GM21390 (cell line): ENCODE measurements at regions not wholly inside any gene's neighbourhood (a gene's known extent, or its start where the extent isn't known, plus 50 kb on each side); places are given as distances from the start of the nearest gene placed in this dataset.
"Not testable (repeated sequence)": the region's sequence is repeated elsewhere in the genome, so short reads cannot be mapped to it uniquely, and the experiment has no call there.

Experiments
- ATAC-seq: cut with Tn5 transposase; IDR thresholded peaks from one replicate; pipeline ENCODE4 v1.9.1; 2021; ENCODE audit not compliant: unreplicated experiment

DNA sequence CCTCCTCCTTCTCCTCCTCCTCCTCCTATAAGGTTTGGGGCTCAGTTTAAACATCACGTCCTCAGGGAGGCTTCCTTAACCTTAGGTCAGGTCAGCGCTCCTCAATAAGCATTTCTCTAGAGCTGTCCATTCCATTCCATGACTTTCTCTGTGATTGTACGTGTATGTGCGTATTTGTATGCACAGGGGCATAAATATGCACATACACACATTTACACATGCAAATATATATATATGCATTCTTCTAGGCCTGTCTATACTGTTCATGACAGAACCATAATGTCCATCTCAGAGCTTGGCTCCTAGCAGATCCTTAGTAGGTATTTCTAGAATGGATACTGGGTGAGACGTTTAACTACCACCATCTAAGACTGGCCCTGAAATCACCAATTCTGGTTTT is 258.6 kb downstream of the STIM2 start:
- no peak for ATAC-seq

DNA sequence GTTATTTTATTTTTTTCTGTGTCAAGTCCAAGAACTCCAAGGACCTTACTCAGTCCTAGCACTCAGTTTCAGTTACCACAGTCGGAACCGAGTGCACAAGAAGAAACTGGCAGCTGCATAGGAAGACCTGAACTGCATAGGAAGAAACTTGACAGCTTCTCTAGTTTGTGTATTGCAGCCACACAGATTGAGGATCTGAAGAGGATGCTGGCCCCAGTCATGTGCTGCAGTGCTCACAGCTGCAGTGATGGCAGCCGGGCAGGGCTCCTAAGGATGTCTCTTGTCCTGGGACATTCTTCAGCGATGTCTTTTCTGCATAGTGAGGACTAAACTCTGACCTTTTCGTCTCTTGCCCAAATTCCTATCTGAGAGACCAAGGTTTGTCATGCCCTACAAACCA is 261.2 kb downstream of the STIM2 start:
- no peak for ATAC-seq

DNA sequence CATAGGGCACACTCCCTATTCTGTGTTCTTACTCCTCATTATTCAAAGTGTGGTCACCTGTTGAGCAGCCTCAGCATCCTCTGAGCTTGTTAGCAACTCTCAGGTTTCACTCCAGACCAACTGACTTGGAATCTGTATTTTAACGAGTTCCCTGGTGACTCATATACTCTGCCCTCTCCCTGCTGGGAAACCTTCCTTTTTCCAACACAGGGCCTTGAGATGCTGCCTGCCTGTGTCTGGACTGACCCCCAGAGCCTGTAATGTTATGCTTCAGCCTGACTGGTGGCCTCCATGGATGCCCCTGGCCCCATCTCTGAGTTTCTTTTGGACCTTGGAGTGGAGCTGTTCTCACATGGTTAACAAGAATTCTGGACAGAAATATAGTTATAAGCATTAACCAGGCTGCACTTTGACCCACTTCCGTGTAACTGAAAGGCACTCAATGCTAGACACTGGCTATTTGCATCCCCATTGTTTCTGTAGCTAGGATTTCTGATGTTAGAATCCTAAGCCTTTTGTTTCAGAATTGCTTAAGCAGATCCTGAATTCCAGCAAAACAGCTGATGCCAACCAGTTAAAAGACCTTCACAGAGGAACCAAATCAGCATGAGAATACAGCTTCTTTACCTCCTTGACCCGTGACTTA is 262.6 kb downstream of the STIM2 start:
- no peak for ATAC-seq

DNA sequence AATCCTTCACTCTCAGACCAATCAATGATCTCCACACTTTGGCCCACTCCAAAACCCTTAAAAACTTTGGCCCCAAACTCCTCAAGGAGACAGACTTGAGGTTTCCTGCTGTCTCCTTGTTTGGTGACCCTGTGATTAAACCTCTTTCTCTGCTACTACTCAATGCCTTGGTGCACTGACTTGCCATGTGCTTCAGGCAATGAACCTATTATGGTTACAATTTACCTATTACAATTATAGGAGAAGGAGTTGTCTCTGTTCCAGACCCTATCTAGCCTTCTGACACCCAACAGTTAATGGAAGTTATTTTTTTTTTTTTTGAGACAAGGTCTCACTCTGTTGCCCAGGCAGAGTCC is 263.1 kb downstream of the STIM2 start:
- ATAC-seq: no peak

DNA sequence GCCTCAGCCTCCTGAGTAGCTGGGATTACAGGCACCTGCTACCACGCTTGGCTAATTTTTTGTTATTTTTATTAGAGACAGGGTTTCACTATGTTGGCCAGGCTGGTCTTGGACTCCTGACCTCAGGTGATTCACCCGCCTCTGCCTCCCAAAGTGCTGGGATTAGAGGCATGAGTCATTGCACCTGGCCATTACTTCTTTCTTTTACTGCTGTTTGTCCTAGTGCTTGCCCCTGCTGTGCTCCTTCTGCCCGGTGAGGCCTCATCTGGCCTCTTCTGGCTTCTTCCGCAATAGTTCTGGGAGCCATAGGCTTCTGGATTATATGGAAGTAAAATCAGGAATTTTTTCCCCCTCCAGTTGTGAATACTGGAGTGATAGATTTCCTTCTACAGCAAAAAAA is 266.3 kb downstream of the STIM2 start:
- not testable (repeated sequence) for ATAC-seq

DNA sequence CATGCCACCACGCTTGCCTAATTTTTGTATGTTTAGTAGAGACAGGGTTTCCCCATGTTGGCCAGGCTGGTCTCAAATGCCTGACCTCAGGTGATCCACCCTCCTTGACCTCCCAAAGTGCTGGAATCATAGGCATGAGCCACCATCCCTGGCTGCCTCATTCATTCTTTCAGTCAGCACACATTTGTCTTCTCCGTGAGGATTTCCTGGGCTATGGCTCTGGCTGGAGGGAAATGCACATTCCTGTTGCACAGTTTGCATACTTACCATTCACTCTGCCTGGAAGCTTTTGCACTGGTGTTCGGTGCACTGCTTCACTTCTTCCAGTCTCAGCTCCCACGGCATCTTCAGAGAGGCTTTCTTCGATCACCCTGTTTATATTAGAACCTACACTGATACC is 267.8 kb downstream of the STIM2 start:
- ATAC-seq: no peak

DNA sequence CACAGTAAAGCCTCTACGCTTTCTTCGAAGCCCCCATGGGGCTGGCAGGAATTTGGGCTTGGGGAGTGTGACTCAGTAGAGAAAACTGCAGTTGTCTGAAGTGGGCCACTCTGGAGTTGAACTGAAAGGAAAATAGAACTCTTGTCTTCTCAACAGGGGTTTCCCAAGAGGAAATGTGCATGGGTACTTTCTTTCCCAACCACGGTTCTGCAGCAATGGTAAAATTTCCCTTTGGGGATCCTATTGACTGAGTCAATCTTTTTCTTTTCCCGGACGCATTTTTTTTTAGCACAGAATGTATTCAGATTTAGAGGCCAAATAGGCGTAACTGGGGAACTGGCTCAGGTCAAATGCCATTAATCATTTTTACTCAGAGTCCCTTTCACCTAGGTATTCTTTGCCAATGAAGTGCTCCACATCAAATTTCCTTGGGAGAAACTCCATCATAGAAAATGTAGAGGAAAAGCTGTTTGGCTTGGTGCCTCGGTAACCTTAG is 269.3 kb downstream of the STIM2 start:
- no peak for ATAC-seq

DNA sequence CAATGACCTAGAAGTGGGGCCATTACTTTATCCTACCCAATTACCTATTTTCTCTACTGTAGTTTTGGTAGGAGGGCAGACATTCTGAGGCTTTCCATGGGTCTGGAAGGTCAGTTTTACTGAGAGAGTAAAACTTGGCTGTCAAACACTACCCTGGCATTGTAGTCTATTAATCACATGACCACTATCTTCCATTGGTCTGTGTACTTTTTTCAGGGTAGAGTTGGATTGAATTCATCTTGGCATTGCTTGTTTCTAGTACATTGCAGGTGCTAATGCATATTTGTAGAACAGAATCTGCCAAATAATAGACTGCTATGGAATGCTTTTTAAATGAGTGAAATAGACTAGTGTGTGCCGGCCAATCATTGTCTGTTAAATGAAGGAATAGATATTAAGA is 271.9 kb downstream of the STIM2 start:
- ATAC-seq: no peak

DNA sequence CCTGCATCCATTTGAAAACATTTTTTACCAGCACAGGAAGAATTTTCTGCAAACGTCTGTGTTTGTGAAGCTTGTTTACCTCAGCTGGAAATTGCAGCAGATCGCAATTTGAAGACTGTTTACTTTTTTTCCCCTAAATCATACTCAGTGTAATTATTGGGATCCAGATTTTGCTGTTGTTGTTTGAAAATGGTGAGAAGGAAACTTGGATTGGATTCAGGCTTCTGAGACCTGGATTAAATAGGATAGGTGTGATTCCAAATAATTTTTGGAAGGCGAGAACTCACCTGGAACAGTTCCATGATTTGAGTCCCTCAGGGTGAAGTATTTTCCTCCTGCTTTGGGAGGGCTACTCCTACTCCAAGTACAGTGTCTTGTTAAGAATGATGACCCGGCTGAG is 279.8 kb downstream of the STIM2 start:
- no peak for ATAC-seq

DNA sequence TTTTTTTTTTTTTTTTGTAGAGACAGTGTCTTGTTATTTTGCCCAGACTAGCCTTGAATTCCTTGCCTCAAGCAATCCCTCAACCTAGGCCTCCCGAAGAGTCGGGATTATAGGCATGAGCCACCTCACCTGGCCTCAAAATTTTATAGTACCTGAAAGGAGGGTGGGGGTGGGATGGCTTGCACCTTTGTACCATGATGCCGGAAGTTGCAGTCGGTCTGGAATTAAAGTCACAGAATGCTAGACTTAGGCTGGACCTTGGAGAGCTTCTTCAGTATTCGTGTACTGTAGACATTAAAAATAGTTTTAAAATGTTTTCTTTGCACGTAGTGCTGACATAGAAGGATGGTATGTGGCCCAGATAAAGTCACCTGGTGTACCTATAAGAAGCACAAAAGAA is 280.9 kb downstream of the STIM2 start:
- no peak for ATAC-seq

DNA sequence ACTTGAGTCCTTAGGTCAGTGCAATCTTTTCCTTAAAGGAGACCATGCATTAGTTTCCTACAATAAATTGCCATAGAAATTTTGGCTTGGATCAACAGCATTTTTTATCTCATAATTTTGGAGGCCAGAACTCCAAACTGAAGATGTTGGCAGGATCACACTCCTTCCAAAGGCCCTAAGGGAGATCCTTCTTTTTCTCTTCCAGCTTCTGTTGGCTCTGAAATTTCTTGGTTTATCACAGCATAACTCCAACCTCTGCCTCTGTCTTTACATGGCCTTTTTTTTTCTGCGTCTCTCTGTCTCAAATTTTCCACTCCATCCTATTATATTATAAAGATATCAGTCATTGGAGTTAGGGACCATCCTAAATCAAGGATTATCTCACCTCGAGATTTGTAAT is 282.2 kb downstream of the STIM2 start:
- ATAC-seq: no peak

DNA sequence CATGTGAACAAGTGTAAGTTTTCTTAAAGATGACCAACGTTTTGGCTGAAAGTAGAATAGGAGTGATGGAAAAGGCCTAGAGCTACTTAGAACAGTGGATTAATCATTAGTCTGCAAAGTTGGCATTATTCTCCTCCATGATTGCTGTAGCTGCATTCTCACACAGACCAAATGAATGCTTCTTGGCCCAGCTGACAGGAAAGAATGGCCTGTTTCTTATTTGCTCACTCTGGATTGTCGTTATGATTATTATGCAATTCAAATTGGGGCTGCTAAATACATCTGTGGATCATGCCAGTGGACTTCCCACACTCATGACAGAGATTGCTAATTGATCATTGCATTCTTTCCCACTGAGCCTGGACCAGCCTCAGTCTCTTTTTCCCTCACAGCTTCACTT is 285.0 kb downstream of the STIM2 start:
- no peak for ATAC-seq

DNA sequence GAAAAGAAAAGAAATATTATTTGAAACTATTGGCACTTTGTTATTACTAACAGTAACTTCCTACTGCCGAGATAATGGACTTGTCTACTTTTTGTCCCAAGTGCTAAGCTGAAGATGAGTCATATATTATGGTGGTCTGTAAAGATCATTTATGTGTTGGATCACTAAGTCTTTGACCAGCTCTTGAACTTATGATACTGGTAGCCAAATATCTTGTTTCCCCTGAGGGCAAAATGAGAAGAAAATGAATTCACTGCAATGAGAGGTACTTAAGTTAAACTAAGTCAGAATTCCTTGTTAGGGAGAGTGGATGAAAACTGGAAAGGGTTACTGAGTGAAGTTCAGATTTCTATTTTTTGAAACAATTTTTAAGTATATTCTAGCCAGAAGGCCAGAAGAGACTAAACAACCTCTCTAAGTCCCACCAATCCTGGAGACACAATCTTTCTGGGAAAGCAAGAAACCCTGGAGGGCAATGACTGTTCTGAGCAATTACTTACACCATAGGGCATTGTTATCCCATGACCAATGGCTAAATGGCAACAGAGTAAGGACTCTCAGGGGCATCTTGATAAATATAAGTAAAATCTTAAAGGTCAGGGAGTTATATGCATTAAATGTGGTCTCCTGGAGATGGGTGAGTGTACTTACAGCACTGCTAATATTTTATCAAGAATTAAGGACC is 287.7 kb downstream of the STIM2 start:
- ATAC-seq: no peak

DNA sequence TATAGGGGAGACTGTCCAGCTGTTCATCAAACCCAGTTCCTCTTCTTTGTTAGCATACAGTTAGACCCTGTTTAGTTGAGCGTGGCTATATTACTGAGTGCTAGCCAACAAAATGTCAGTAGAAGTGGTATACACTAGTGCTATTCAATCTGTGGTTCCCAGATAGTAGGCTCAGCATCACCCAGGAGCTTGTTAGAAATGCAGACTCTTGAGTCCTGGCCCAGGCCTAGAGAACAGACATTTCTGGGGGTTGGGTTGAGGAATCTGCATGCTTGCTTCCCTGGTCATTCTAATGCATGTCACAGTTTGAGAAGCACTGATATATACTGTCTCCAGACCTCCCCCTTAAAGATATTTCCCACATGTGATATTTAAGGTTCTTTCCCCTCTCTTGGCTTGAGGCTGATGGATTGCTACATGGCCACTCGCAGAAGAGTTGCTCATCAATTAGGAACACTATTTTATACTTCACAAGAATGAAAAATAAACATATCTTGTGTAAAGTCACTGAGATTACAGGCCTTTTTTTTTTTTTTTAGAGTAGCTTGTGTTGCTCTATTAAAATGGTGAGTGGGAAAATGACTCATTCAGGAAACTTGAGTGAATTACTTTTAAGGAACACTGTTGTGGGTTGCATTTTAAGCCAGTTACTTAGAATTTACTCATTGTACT is 289.0 kb downstream of the STIM2 start:
- no peak for ATAC-seq

DNA sequence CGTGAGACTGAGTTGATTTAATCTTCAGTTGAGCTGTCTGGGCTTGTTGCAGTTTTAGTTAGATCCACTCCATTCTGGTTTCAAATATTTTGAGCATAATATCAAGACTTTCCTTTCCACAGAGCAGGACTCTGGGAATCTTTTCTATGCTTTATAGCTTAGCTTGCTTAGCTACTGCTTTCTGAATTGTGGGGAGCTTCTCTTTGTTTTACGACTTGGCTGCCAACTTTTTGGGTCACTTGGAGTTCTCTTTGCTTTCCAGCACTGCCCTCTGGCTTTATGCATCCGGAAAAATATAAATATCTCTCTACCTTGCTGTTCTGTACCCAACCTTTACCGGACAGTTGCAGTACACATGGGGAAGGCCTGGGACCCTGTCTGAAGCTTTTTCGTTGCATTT is 292.1 kb downstream of the STIM2 start:
- no peak for ATAC-seq

DNA sequence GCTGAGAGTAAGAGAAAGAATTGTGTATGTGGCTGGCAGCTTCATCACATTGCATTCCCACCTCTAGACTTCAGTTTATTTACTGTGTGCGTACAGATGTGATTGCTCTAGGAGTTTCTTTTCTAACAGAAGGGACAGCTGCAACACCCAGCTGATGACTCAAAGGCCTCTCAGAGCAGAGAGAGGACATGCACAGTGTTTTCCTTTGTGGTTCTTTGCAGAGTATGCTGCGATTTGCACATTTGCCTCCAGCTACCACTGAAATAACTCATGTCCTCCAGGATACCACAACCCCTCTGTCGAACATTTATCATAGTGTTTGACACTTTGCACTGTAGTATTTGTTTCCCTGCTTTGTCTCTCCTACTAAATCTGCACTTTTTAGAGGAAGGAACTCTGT is 294.1 kb downstream of the STIM2 start:
- ATAC-seq: no peak

DNA sequence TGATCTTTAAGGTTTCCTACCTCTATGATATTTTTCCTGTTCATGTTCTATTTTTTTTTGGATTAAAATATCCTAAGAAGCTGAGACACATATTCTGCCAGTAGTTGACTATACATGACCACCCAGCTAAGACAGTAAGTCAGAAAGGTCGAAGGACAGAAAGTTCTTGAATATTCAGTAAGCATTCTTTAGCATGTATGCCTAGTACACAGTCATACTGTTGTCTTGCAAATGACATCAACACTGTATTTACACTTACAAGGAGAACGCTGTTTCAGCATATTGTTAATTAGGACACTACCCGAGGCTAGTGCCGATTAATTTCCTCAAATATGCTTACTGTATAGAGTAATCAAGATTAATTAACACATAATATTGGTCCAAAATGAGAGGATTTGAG is 300.6 kb downstream of the STIM2 start:
- no peak for ATAC-seq

DNA sequence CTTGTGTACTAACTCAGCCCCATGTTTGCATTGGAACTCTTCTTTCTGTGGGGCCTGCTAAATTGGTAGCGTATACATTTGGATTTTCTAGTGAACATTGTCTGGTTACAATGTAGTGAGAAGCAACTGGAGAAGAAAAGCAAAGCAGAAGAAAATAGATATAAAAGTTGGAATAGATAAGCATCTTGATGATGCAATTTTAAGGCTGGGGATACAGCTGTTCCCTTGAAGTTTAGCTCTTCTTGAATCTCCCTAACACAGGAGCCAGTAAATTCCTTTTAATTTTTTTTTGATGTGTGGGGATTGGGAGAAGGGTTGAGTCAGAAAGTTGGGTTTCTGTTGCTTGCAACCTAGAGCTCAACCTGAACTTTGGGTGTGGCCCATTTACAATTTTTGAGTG is 308.1 kb downstream of the STIM2 start:
- no peak for ATAC-seq

DNA sequence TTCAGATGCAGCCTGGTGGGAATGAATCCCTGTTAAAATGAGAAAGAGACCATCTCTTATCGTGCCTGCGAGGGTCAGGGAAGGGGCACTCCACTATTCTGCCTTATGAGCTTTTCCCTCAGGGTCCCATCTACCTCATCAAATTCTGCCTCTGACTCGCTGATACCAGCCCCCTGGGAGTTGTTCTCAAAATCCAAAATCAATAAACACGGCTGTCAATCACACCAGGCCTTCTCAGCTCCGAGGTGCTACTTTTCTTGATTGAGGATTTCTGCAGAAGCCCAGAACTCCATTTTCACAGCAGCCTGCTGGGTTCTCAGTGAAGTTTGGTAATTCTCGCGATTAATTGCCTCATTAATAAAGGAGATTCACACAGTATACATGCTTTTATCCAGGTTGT is 312.6 kb downstream of the STIM2 start:
- ATAC-seq: no peak

DNA sequence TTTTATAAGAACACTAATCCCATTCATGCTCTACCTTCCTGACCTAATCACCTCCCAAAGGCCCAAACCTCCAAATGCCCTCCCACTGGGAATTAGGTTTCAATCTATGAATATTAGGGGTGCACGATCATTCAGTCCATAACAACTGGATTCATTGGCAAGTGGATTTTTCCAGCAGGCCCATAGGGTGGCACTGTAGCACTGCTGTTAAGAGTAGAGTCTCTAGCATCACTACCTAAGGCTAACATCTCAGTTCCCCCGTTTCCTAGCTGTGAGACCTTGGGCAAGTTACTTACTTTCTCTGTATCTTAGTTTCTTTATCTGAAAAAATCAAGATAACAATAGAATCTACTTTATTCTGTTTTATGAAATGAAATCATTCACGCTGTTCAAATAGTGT is 315.8 kb downstream of the STIM2 start:
- ATAC-seq: no peak

DNA sequence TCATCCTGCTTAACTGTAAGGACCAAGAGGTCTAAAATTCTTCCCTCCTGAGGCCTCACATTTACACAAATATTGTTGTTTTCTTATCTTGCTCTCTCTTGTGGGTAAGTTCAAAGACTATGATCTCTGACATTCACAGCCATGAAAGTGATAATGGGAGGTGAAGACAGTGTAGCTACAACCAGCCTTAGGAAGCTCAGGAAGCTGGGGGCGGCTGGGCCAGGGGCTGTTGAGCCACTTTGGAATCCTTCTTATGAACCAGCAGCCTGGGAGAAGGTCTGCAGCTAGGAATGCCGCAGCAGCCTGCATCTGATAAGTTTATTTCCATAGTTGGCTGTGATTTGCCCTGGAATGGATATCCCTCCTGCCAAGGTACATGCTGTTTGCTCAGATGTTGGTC is 316.2 kb downstream of the STIM2 start:
- no peak for ATAC-seq

DNA sequence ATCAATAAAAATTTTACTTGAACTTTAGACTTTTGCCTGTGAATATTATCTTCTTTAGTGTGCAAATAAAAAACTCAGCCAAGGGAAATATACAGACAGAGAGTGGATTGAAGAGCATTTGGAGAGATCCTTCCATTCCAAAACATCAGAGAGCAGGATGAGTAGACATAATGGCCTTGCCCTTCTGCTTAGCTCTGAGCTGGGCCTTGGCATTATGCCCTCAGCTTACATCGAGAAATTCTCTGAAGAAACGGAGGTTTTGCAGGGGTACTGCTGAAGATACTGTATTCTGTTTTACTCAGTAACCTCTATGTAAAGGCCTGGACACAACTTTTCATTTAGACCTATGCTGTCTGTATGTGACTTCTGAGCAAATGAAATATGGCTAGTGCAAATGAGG is 317.4 kb downstream of the STIM2 start:
- ATAC-seq: no peak

DNA sequence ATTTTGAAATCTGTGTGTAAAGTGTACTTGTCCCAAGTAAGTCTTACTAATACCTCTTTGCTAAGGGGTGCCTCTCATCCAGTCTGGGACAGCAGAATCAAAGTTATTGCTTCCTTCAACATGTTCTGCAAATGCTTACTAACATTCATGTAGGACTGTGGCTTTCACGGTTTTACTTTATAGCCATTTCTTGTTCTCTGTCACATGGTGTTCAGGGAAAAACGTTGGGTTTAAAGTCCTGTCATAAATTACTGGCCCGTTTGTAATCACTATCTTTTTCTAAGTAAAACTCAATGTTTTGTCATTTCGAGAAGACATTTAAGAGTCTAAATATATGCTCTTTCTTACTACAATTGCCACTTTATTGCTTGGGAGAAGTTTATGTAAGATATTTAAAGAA is 321.1 kb downstream of the STIM2 start:
- ATAC-seq: no peak
